HG03520 (cell line): ENCODE measurements at regions not wholly inside any gene's neighbourhood (a gene's known extent, or its start where the extent isn't known, plus 50 kb on each side); places are given as distances from the start of the nearest gene placed in this dataset.
"Not testable (repeated sequence)": the region's sequence is repeated elsewhere in the genome, so short reads cannot be mapped to it uniquely, and the experiment has no call there.

Experiments used
- ATAC-seq: cut with Tn5 transposase; IDR thresholded peaks from one replicate; pipeline ENCODE4 v1.9.1; 2021; ENCODE audit warnings: mild to moderate bottlenecking, moderate library complexity; ENCODE audit not compliant: unreplicated experiment

DNA sequence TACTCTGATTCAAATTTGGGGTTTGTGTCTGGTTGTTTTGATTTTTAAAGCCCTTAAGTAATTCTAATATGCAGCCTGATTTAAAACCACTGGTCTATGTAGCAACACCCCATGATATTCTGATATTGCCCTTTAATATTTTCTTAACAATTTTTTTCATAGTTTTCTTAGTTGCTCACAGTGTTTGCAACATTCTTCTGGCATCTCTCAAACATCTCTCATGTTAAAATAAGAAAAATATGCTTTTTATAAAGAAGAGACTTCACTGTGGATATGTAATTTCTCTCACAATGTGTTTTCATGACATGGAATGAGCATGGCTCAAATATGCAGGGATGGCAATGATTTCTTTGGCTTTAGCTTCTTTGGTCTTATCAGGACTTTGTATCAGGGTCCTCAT, 183.7 kb downstream of the TAF11L14 start:
- no peak for ATAC-seq

DNA sequence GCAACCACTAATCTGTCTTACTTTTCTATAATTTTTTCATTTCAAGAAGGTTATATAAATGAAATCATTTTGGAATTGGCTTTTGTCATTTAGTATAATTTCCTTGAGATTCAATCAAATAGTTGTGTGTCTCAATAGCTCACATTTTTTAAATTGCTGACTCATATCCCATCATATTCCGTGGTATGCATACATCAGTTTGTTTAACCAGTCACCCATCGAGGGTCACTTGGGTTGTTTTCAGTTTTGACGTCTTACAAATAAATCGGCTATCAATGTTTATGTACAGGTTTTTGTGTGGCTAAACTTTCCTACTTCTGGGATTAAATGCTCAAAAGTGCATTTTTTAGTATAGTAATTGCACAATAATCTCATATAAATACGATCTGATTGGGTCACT, 185.5 kb downstream of the TAF11L14 start:
- no peak for ATAC-seq

DNA sequence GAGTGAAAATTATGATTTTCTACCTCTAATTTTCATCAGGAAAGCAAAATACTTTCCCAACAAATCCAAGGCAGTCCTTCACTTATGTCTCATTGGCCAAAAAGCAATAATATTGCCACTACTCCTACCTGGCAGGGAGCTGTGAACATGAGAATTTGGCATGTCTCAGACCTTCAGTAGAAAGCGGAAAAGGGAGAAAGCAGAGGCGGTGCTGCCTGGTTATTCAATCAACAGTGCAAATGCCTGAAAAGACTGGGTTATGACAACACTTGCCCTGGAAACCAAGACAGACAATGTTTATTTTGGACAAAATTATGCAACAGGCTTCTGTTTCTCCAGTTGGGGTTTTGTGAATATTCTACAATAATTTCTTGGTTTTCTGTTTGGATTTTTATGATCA, 194.4 kb downstream of the TAF11L14 start:
- no peak for ATAC-seq

DNA sequence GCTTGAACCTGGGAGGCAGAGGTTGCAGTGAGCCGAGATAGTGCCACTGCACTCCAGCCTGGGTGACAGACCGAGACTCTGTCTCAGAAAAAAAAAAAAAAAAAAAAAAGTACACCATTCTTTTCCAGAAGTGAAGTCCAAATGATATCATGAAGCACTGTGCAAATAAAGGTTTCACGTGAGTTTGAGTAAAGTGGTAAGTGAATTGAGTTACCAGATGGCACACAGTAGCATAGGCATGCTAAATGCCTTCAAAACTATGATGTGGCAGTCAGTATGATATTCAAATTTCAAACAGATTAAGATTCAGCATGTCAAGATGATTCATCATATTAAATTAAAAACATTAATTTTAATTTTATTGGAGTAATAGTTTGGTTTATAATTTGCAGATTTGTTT, 195.2 kb downstream of the TAF11L14 start:
- ATAC-seq, result no peak

DNA sequence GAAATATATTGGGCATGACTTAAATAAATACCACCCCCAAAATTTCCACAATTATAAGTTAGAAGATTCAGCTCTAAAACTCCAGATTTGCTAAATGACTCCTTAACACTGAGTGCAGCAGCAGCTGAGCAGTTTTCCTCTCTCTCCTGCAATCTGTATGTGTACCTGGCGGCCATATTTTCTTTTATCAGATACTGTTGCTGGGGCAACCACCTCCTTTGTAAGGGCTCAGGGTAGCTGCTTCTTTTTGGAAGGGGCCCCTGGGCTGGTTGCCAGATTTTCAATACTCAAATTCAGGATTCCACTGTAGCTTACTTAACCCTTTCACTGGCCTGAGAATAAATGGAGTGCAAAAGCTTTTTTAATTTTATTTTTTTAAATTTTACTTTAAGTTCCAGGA, 197.0 kb downstream of the TAF11L14 start:
- no peak for ATAC-seq

DNA sequence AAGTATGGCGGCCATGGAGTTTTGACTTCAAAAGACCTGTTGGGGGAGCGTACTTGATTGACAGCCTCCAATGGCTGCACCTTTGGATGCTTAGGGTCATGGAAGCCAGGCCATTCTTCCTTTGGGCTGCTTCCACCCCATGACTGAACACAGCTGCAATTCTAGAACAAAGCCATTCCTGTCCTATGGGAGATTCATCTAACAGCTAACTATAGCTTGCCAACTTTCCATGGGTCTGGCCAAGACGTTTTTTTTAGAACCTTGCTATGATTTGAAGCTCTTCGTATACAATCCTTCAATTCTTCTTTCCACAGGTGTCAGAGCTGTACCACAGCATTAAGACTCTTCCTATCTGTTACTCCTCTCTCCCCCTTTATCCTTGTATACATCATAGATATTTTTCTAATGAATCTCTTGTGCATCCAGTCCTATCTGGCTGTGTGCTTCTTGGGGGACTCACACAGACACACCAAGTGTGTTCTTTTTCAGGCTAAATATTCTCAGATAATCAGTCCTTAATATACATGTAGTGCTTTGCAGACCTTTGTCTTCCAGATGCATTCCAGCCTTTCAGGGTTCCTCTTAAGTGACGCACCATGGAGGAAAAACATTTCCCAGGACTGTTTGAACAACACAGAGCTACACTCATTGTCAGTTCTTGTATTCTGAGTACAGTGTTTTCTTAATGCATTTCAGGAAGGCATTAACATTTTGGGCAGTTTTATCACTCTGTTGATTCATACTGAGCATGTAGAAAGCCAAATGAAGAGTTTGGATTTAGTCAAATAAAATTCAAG, 198.9 kb downstream of the TAF11L14 start:
- no peak for ATAC-seq

DNA sequence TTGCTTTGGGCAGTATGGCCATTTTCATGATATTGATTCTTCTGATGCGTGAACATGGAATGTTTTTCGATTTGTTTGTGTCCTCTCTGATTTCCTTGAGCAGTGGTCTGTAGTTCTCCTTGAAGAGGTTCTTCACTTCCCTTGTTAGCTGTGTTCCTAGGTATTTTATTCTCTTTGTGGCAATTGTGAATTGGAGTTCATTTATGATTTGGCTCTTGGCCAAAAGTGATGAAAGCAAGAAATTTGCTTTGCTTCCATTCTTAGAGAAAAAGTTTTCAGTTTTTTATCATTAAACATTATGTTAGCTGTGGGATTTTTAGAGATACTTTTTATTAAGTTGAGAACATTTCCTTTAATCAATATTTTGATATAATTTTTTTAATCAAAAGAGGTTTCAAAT, 203.5 kb downstream of the TAF11L14 start:
- ATAC-seq, result no peak

DNA sequence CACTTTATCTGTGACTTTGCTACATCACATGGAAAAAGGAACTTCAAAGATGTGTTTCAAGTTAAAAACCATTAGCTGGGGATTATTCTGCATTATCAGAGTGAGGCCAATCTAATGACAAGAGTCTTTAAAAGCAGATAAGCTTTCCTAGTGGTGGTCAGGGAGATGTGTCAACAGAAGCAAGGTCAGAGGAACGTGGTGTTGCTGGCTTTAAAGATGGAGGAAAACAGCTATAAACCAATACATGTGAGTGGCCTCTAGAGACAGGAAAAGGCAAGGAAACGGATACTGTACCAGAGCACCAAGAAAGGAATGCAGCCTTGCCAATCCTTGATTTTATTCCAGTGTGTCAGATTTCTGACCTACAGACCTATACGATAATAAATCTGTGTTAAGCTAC, 204.2 kb downstream of the TAF11L14 start:
- no peak for ATAC-seq

DNA sequence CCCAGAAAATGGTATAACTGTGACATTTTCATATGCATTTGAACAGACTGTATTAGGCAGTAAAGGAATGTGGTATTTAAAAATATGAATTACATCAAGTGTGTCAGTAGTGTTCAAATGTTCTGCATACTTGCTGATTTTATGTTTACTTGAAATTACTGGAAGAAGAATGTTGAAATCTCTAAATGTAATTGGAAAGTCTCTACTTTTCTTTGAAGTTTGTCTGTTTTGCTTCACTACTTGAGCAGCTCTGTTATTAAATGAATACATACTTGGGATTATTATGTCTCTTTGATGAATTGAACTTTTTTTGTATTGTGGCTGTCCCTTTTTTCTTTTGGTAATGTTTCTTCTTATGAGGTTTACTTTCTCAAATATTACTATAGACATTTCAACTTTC, 205.6 kb downstream of the TAF11L14 start:
- no peak for ATAC-seq

DNA sequence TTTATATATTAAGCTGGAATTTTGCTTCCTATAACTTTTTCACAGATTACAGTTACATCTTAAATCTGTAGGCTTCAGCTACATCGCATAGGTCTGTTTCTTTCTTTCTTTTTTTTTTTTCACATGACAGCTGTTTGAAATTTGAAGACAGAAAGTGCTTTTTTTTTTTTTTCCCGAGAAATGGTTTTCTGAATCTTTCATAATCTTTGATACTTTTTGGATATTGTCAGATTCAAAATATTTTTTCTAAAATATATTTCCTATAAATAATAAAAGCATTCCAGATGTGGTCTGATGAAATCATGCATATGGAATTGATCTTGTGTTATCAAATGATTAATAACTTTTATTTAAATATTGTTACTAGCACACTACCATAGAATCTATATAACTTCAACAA, 212.2 kb downstream of the TAF11L14 start:
- ATAC-seq, result no peak

DNA sequence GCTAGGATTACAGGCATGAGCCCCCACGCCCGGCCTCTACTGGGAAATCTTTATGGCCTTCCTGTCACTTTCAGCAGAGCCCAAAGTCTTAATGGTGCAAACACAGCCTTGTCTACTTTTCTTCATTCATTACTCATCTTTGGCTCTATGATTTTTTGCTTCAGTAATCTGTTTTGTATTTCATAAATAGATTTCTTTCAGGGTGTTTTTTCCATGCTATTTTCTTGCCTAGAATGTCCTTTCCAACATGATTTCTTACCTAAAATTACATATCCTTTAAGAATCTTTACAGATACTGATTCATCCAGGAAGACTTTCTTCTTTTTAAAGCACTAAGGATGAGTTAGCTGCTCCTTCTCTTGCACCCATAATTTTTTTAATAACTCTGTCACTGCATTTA, 213.0 kb downstream of the TAF11L14 start:
- no peak for ATAC-seq

DNA sequence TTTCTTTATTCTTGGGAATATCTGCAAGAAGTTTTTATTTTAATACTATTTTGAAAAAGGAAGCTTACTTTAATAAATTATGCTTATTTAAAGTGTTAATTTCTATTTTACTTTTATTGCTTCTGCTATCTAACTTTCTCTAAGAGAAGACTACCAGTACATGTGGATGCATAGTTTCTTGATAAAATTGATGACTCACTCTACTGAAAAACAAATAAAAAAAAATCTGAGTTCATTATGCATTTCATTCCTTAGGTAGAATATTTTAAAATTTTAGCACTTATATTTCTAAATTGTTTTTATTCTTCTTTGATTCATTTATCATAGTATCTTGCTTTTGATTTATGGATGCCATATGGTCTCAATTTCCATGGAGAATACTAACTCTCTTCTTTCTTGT, 217.9 kb downstream of the TAF11L14 start:
- ATAC-seq, result no peak

DNA sequence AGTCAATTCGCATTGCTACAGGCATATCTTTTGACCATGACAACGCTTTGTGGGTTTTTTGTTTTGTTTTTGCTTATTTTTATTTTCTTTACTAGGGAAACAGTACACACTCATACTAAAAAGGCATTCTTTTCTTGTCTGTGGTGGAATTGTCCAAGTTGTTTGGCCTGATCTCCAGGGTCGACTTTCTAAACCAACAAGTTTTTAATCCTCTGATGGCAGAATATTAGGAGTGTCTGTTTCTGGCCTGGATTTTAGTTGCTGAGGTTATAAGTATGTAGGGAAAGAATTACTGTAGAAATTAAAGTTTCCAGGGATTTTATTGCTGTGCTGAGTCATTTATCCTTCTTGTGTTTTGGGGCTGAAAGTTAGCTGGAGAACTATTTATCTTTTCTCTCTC, 218.5 kb downstream of the TAF11L14 start:
- ATAC-seq, result no peak

DNA sequence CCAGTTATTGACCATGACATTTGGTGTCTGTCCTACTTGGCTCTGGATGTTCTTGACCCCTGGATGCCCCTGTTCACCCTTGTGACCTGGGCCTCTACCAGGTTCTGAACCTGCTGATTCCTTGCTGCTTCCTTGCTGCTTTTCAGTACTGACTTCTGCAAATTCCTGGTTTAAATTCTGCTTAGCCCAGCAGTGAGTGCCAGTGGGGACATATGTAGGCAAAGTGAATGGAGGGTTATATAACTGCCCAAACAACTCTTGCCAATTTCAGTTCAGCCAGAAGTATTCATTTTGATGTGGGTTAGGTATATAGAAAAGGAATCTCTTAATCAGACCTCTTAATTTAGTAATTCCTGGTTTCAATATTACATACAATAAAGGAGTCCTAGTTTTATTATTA, 220.6 kb downstream of the TAF11L14 start:
- ATAC-seq, result no peak

DNA sequence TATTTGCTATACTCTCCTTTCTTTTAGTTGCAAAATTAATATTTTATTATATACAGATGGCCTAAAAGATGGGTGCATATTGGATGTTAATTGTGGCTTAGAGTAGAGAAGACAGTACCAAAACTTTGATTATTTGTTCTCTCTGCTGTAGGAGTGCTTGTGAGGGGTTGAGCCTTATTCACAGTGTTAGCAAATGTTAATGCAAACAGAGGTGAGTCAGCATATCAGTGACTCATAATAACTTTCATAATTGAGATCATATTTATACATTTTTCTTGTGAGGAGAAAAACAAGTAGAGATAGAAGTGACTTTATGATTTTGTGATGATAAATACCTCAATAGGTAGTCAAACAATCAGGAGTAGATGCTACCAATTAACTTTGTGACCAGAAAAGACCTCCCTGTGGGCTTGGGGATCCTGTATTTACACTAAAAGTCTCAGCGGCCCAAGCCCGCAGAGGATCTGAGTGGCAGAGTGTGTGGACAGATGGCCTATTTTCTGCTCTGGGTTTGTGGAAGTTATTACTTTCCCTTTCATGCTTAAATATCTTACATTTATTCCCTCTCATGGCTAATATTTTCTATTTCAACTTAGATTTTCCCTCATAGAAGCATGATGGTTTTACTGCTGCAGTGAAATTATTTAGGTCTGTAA, 226.5 kb downstream of the TAF11L14 start:
- ATAC-seq, result no peak

DNA sequence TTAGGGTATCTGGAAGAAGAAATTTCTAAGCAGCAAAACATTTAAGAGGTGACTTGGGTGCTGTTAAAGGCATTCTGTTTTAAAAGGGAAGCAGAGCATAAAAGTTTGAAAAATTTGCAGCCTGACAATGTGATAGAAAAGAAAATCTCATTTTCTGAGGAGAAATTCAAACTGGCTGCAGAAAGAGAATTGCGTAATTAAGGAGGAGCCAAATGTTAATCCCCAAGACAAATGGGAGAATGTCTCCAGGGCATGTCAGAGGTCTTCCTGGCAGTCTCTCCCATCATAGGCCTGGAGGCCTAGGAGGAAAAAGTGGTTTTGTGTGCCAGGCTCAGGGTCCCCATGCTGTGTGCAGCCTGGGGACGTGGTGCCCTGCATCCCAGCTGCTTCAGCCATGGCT, 230.6 kb downstream of the TAF11L14 start:
- not testable (repeated sequence) for ATAC-seq

DNA sequence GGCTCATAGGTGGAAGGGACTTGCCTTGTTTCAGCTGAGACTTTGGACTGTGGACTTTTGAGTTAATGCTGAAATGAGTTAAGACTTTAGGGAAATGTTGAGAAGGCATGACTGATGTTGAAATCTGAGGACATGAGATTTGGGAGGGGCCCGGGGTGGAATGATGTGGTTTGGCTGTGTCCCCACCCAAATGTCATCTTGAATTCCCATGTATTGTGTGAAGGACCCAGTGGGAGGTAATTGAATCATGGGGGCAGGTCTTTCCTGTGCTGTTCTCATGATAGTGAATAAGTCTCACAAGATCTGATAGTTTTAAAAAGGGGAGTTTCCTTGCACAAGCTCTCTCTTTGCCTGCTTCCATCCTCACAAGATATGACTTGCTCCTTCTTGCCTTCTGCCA, 231.7 kb downstream of the TAF11L14 start:
- not testable (repeated sequence) for ATAC-seq

DNA sequence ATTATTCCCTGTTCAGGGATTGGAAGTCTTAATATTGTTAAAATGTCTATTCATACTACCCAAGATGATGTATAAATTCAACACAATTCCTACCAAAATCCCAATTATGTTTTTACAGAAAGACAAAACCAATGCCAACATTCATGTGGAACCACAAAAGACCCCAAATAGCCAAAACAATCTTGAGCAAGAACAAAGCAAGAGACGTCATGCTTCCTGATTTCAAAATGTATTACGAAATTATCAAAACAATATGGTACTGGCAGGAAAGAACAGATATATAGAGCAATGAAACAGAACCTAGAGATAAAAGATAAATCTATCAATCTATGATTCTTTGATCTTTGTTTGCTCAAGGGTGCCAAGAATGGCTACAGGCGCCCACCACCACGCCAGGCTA, 237.9 kb downstream of the TAF11L14 start:
- no peak for ATAC-seq

DNA sequence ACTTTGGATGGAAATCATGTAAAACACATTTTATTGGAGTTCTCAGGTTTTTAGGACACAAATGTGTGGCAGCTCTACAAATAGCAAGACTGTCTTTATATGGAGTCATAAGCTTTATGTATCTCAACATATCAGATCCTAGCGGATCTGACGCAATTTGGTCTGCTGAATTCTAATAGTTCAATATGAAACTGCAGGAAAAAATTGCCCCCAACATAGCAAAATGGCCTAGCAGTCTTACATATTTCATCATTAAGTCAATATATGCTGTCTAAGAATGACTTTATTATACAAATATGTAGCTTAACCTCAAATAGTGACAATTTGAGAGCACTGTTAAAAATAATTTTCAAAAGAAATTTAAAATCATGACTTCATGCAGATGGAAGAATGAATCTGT, 244.3 kb downstream of the TAF11L14 start:
- no peak for ATAC-seq

DNA sequence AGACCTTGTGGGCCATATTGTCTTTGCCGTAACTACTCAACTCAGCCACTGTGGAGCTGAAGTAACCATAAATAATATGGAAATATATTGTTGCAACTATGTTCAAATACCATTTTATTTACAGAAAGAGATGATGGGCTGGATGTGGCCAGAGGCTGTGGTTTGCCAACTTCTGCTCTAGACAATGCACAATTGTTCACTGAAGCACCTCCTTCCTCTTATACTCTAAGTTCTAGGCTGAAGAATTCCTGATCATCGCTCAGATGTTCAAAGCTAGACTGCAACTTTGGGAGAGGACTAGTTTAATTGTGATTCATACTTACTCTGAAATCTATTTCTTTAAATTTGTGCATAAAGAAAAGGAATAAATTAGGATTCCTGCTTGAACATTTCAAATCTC, 245.0 kb downstream of the TAF11L14 start:
- no peak for ATAC-seq

DNA sequence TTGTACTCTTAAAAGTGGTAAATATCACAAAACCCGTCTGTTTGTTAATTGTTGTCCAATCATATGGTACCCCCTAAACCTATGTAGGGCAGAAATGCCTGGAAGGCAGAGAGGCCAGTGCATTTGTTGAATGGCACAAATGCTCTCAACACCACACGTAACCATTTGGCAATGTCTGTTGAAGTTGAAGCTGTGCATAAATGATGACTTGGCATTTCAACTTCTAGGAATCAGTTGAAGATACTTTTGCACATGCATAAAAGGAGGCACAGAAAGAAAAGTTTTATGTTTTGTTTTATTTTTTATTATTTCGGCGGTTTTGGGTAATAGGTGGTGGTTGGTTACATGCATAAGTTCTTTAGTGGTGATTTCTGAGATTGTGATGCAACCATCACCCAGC, 246.6 kb downstream of the TAF11L14 start:
- ATAC-seq, result no peak

DNA sequence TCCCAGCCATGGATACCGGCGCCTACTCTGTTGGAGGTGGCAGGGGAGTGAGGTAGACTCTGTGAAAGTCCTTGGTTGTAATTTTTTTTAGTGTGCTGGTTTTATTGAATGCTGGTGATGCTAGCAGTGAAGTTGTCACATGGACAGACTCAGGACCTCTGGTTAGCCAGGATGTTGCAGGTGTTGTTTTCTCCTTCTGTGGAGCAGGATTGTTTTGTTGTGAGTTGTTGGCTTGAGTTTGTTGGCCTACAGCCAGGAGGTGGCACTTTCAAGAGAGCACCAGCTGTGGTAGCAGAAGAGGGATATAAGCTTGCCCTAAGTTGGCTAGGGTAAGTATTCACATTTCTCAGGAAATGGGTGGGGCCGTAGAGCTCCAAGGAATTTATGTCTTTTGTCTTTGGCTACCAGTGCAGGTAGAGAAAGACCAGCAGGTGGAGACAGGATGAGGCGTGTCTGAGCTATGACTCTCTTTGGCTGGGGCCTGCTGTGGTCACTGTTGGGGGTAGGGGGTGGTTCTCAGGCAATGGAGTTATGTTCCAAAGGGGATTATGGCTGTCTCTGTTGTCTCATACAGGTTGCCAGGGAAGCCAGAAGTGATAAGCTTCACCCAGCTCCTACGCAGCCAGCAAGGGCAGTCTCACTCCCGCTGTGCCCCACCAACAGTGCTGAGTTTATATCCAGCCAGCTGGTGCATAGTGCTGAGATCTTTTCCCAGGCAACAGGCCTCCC, 248.7 kb downstream of the TAF11L14 start:
- no peak for ATAC-seq
